ENCODE measurements at regions not wholly inside any gene's neighbourhood (a gene's known extent, or its start where the extent isn't known, plus 50 kb on each side); places are given as distances from the start of the nearest gene placed in this dataset.

GRCh38 chr13:97161582-97162231 lies 60.4 kb upstream of the MBNL2 start:
- H3K27ac ChIP-seq (ENCODE audit: low read depth, low read length) = no peak overlapping the region
- H3K4me3 ChIP-seq (replicated peaks in 1 of 2; ENCODE audit: low read depth in 1 of 2, low read length in 2 of 2) = no peak overlapping the region
- H3K79me2 ChIP-seq (ENCODE audit: insufficient read depth, low read length) = no peaks in the 10 kb centered on the region
- no peaks in the 10 kb centered on the region for H3K27me3 ChIP-seq (ENCODE audit: insufficient read depth, low read length)
- H3K9me2 ChIP-seq (ENCODE audit: insufficient read depth) = no peaks in the 10 kb centered on the region
- H4K20me1 ChIP-seq (ENCODE audit: insufficient read depth) = no peaks in the 10 kb centered on the region
- ChIA-PET POLR2A (no interaction called here), CTCF (no interaction called here), RAD21 (ENCODE audit: low non-redundant PET in 1 of 2, low total read pairs in 2 of 2, uncharacterized antibody in 2 of 2, unreplicated experiment in 2 of 2) (no interaction called here)
- no TSS peak for BruUV-seq (replicated peaks)
- no peaks in the 10 kb centered on the region for H3K9me3 ChIP-seq (ENCODE audit: control insufficient read depth in 1 of 2, insufficient read depth in 1 of 2, low read depth in 1 of 2, low read length in 2 of 2)
- no peak for ATAC-seq
- intact Hi-C loops (cut with micrococcal nuclease) = no loop called here
- no peak overlapping the region for H3K9ac ChIP-seq (ENCODE audit: low read length)
- no peak overlapping the region for H2AFZ ChIP-seq (ENCODE audit: low read depth, low read length, poor library complexity, severe bottlenecking)
- no peaks in the 10 kb centered on the region for H3K36me3 ChIP-seq (ENCODE audit: control insufficient read depth in 1 of 2, insufficient read depth in 2 of 2, low read length in 2 of 2)
- no peak overlapping the region for H3K4me2 ChIP-seq (ENCODE audit: low read length)
- no peak for DNase-seq (ENCODE audit: low read depth, low spot score)
- TF ChIP-seq REST (IDR thresholded peaks at IDR 0.05; ENCODE audit: low read depth) (no peak), ELF1 (IDR thresholded peaks at IDR 0.05; ENCODE audit: borderline replicate concordance, low read depth) (no peak), ATF3 (IDR thresholded peaks at IDR 0.05) (no peak), CTCF (IDR thresholded peaks at IDR 0.05 in 2 of 3, conservative IDR thresholded peaks at IDR 0.05 in 1 of 3; ENCODE audit: borderline replicate concordance in 1 of 3, insufficient read depth in 1 of 3, low read depth in 2 of 3, low read length in 2 of 3) (no peak), EZH2 (IDR thresholded peaks at IDR 0.05) (no peak), CBX3 (IDR thresholded peaks at IDR 0.05; ENCODE audit: low read depth) (no peak), SRF (IDR thresholded peaks at IDR 0.05; ENCODE audit: low read depth) (no peak), POLR2AphosphoS5 (IDR thresholded peaks at IDR 0.05; ENCODE audit: low read depth, low read length) (no peak), CEBPB (IDR thresholded peaks at IDR 0.05; ENCODE audit: low read depth) (no peak), FOSL1 (IDR thresholded peaks at IDR 0.05; ENCODE audit: low read depth) (no peak)
- H3K4me1 ChIP-seq (ENCODE audit: control insufficient read depth in 1 of 2, insufficient read depth in 2 of 2, low read length in 2 of 2) = no peaks in the 10 kb centered on the region
